GM12864 (cell line): ENCODE measurements at regions not wholly inside any gene's neighbourhood (a gene's known extent, or its start where the extent isn't known, plus 50 kb on each side); places are given as distances from the start of the nearest gene placed in this dataset.

Experiments used
- DNase-seq: peaks from one replicate; pipeline ENCODE4 v3.0.0-alpha.2; 2011; ENCODE audit warnings: low read depth
- H3K4me3 ChIP-seq: 2 replicates; pipeline ENCODE4 v1.5.1; 2011; ENCODE audit warnings: mild to moderate bottlenecking, low read depth, low read length, control low read depth
- CTCF ChIP-seq: IDR thresholded peaks from 2 replicates; pipeline ENCODE4 v1.5.1; 2011; ENCODE audit warnings: low read depth, mild to moderate bottlenecking, moderate library complexity, low read length, control low read depth, inconsistent platforms; ENCODE audit errors: missing control alignments

GRCh38 chr1:104804147-104804546 is 1054.4 kb downstream of the AMY1C start:
- no peak overlapping the region for H3K4me3 ChIP-seq
- TF ChIP-seq CTCF = no peak
- DNase-seq = no peak

- no peak for TF ChIP-seq CTCF
- no peak overlapping the region for H3K4me3 ChIP-seq
- no peak for DNase-seq
Observed at GRCh38 chr1:104807590-104807989, 1057.9 kb downstream of the AMY1C start.

DNA sequence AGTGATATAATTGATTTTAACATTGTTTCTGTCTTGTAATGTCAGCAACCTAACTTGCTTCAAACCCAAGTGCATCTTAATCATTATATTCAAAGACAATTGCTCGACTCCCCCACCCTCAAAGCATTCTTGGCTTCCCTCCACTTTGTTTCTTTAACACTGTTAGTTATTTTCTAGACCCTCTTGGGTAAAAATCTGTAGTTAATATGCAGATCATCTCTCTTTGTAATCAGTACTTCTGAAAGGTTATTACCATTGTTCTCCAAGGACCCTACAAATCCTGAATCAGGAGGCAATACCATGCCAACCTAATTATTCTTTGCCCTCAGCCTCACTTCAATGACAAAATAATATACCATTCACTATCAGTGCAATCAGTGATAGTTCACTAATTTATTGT is 1075.7 kb downstream of the AMY1C start:
- no peak overlapping the region for H3K4me3 ChIP-seq
- DNase-seq = no peak
- no peak for TF ChIP-seq CTCF

DNA sequence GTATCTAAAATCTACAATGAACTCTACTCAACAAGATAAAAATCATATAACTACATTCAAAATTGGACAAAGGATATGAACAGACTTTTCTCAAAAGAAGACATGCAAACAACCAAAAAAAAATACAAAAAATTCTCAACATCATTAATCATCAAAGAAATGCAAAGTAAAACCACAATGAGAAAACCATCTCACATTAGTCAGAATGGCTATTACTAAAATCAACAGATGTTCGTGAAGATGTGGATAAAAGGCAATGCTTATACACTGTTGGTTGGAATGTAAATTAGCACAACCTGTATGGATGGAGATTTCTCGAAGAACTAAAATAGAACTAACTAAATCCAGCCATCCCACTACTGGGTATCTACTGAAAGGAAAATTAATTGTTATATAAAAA is 1080.8 kb downstream of the AMY1C start:
- no peak for TF ChIP-seq CTCF
- no peak overlapping the region for H3K4me3 ChIP-seq
- DNase-seq = no peak

DNA sequence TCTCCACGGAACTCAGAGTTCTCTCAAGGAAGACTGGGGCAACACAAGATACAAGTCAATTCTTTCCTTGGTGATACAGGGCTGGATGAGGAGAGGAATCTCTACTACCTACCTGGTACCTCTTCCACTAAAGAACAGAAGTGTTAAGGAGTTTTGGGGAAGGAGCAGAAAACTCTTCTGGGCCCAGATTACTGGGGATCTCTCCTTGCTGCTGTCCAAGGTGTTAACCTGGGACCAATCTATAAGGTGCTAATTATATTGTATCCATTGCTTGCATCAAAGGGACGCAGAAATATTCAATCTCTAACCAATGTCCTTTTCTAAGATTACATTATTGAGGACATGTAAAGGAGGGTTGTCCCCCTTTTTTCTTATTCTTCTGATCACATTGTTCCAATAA is 1102.5 kb downstream of the AMY1C start:
- DNase-seq = no peak
- no peak overlapping the region for H3K4me3 ChIP-seq
- TF ChIP-seq CTCF = no peak

GRCh38 chr1:104853276-104853675 is 1103.6 kb downstream of the AMY1C start:
- TF ChIP-seq CTCF = no peak
- H3K4me3 ChIP-seq = no peak overlapping the region
- DNase-seq = no peak

GRCh38 chr1:104854529-104854928 is 1104.8 kb downstream of the AMY1C start:
- no peak for TF ChIP-seq CTCF
- H3K4me3 ChIP-seq = no peak overlapping the region
- no peak for DNase-seq
